Kasumi-1 (cell line): ENCODE measurements at regions not wholly inside any gene's neighbourhood (a gene's known extent, or its start where the extent isn't known, plus 50 kb on each side); places are given as distances from the start of the nearest gene placed in this dataset.
A peak's percentile ranks its signal among the peaks of the same experiment; 100 is the strongest.

Experiments used
- DNase-seq, 2 experiments: peaks; one replicate each; lab custom pipeline; 2025; lab: John Stamatoyannopoulos, UW

DNA sequence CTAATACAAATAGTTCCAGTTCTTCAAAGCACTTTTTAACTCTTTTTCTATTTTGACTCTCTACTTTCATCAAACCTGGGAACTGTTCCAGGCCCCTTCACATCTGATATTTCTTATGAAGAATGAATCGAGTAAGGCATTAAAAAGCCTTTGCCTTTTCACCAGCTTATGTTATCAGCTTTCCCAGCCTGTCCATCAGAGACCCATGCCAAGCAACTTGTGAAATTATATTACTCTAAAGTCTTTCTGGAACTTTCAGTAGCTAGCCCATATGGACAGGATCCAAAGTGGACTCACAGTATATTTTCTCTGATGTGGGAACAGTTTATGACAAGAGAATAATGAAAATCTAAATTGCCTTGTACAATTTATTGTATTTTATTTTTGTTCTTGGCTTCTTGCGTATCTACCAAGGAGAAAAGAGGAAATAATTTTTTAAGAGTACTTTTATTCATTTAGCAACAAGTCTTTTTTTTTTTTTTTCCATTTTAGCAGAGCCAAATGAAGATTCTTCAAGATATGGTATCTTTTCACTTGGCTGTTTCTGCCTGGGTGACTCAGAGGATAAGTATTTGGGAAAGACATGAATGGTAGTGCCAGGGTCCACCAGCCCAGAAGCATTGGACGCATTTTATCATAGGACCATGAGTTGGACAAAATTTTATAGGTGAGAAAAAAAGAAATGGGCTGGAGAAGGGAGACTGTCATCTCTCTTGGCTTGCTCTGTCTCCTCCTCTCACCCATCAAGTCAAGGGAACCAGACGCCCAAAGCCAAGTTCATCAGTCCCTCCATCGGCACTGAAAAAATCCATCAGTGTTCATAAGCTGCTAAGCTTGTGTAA lies 195.8 kb upstream of the NEBL start:
- no peak for DNase-seq

DNA sequence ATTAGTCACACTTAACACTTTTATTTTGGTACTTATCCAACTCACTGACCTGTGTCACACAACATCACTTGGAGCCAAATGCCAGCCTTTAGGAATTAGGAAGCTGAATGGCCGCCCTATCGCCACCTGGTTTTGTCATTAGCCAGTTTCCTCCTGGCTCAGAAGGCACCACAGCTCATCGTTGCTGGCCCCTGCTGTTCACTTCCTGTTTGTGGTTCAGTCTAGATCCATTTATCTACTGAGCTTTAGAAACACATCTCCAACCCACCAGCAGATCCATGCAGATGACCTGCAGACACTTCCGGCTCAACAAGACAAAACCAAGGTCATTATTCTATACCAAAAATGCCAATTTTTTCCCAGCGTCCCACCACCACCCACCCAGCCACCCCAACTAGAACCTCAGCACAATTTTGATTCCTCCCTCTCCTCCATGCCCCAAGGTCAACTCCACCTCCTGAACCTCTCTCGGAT lies 193.5 kb upstream of the NEBL start:
- peak; percentile 21 to 40 for DNase-seq

DNA sequence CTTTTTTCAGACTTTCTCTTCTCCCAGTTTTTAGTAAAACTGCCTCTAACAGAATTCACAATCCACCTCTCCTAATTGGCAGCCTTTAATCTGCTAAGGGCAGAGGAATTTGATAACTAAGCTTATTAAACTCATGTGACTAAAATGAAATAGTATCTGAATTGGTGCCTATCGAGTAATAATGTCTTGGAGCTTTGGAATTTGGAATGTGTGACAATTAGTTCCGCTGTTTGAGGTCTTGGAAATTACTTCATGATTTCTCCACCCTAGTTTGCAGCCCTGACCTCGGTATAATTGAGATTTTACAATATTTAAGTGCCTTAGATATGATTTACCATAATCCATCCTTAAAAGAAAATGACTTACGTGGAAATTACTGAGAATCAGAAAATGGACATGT lies 190.4 kb upstream of the NEBL start:
- DNase-seq, result no peak

DNA sequence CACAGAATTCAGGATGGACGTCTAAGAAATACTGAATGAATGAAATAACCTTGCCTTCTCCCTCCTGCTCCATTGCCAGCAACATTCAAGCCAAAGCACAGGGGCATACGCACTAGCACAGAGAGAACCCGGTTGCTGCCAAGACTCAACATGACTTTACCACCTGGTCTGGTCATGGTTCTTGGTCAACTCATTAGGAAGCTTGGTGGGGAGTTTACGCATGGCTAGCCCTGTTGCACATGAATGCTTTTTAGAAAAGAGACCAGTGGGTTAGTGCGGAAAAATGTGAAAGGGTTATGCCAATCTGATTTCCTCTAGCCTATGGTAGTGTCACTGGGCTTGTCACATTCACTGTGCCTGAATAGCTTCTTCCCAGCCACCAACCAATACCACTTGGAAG lies 187.6 kb upstream of the NEBL start:
- no peak for DNase-seq

DNA sequence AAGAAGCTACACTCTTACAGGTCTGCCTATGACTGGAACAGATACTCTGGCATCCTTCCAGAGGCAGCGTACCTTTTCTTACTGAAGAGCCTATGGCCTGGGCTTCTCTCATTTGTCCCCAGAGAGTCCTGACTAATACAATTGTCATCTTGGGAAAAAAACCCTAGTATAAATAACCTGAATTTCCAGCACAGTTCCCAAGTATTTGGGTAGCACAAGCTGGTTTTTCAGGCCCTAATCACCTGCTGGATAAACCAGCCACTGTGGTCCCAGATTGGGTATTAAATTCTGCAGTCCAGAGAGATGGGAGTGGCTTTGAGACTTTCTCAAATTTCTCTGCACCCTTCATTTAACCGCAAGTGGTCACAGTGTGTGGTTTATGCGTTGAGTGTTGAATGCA lies 186.8 kb upstream of the NEBL start:
- DNase-seq, result no peak

DNA sequence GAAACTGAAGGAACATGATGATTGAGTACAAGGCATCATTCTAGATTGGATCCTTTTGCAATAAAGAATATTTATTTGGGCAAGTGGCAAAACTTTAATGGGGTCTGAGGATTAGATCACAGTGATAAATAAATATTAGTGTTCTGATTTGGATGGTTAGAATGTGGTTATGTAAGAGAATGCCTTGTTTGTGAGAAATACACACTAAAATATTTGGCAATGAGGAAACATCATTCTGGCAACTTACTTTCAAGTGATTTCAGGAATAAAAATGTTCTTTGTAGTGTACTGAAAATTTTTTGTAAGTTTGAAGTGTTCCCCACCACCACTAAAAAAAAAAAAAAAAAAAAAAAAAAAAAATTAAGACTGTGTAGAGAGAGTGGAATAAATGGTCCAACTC lies 185.1 kb upstream of the NEBL start:
- DNase-seq, result no peak

DNA sequence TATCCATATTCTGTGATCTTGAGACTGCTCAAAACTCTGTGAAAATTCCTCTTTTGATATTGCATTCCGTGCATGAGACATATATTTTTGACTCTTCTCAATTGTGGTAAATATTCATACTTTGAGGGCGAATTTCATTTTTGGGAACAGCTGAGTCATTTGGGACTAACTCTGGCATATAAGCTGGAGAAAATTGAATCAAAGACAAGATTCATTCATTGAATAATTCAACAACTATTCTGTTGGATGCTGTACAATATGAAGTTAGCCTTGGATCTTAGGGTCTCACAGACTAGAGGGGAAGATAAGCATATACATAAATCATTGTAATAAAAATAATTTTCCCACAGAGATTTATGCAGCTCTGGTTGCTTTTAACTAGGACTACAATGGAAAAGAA lies 183.2 kb upstream of the NEBL start:
- no peak for DNase-seq

DNA sequence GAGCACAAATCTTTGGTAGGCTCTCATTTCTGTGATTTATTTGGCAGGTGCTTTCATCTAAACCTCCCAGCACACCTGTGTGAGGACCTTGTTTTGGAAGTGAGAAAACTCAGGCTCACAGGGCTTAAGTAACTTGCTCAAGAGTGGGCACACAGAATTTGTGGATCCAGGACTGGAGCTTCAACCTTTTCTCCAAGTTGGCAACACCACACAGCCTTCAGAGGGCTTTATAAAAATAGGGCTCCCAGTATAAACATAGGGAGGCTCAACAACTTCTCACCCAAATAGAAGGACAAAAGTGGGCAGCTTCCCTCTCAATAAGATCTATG lies 182.2 kb upstream of the NEBL start:
- no peak for DNase-seq

DNA sequence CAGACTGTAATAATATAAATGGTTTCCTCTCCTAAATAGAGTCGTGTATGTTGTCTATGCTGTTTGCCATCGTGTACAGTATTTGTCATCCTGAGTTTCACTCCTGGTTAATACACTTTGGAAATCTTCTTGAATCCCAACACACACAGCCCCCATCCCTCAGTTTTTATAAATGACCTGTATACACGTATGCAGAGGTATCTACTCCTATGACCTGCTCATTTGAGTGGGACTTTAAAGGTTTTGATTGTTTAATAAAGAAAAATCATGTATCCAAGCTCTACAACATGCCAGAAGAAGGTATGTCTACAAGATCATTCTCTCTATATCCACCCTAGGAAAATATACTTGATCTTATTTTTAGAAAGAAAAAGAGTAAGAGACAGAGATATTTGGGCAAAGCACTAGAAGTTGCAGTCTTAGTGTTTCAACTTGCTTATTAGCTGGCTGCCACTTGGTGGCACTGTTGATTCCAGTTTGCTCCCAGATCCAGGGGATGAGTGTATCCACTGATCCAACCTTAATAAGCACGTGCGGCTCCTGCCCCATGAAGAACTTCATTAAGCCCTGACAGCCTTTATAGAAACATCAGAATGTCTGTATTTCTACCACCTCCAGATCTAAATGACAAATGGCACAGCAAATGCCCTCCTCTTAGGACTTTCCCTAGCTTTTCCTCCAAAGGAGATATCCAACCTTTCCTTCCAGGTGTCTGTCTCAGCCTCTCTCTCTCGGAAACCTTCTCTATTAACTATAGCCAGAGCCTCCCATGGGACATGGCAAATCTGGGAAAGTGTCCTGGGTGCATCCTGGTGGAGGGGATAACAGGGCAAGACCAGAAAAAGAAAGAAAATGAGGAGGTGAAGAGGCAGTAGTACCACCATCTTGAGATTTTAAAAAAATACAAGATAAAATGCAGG lies 181.6 kb upstream of the NEBL start:
- peak; percentile 81 to 92 for DNase-seq

DNA sequence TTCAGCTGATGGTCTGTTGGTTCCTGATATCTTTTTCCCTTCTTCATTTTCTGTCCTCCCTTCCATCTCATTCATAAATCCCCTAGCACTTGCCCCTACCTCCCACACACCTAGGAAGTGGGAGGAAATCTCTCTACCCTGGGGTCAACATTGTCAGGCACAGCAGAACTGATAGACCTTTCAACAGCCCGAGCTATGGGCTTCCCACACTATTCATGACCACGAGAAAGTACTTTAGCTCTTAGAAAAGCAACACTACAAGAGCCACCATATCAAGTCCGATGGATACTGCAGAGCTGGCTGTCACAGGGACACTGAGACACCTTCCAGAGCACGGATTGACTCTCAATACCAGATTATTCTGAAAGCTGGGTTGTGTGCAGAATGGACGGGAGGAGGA lies 180.6 kb upstream of the NEBL start:
- no peak for DNase-seq

DNA sequence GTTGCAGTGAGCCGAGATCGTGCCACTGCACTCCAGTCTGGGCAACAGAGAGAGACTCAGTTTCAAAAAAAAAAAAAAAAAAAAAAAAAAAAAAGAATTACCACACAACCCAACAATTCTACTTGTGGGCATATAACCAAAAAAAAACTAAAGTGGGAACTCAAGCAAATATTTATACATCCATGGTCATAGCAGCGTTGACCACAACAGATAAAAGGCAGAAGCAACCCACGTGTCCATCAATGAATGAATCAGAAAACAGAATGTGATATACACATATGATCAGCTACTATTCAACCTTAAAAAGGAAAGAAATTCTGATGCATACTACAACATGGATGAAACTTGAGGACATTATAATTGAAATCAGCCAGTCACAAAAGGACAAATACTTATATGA lies 179.3 kb upstream of the NEBL start:
- DNase-seq, result no peak

DNA sequence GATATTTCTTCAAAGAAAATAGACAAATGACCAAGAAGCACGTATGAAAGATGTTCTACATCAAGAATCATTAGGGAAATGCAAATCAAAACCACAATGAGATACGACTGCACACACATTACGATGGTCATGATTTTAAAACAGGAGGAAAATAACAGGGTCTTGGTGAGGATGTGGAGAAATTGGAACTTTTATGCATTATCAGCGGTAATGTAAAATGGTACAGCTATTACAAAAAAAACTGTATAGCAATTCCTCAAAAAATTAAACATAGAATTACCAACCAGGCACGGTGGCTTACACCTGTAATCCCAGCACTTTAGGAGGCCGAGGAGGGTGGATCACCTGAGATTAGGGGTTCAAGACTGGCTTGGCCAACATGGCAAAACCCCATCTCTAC lies 178.8 kb upstream of the NEBL start:
- DNase-seq, result no peak

DNA sequence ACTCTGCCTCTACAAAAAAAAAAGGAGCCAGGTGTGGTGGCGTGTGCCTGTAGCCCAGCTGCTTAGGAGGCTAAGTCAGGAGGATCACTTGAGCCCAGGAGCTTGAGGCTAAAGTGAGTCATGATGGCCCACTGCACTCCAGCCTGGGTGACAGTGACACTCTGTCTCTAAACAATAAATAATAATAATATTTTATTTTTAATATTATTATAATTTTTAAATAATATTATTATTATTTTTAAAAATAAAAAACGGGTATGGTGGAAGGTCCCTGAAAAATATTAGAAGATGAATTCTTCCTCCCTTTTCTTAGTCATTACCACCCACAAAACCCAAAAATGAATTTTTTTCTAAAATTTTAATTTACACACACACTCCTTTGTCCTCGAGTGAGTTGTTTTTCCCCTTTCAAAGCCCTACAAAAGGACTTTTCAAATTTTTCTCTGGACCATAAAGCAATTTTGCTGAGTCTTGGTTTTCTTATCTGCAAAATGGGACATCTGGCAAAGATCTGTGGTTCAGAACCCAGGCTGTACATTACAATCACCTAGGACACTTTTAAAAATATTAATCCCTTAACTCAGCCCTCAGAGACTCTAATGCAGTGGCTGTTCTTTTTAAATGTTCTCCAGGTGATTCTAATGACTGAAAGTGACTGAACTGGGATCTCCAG lies 174.0 kb upstream of the NEBL start:
- DNase-seq, result no peak

DNA sequence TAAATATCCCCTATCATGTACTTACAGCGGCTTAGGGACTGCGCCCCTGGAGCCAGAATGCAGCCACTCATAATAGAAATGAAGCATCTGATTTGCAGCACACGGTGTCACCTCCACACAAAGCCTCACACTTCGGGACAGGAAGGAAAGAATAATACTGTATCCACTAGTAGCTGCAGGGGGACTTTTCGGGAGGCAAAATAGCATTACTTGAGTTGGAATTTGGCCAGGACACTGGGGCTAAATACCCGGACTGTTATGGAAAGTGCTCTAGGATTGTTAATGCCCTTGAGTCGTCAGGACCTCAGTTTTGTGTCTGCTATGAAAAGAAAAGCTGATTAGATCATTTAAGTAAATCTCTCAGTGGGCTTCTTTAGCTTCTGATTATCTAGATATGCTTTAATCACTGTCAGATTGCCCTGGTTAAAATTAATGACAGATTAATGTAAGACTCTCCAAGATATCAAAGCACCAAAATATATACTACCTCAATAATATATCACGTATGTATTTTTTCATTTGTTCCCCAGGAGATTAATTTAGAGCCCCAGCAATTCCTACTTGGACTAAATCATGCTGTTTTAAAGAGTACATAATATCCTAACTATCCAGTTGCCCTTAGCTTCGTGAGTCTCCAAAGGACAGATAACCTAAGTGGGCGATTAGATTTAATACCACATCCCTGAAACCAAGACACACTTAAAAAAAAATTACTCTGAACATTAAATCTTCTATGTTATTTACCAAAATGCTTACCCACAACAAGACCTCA lies 173.0 kb upstream of the NEBL start:
- no peak for DNase-seq

DNA sequence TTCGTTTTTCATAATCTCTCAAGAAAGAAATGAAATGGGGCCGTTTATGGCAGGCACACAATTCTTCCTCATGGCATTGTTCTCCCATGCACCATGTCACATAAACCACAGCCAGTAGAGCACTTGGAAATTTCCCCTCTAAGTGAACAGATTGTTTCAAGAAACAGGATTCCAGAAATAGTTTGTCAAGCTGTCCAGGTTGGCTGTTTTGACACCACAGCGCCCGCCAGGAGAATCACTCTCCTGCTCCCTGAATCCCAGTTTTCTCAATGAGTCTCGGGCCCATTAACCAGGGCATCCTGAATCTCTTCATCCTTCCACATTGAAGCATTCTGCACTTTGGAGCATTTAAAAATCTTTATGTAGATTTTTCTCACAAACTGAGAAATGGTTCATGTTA lies 172.2 kb upstream of the NEBL start:
- DNase-seq, result no peak

DNA sequence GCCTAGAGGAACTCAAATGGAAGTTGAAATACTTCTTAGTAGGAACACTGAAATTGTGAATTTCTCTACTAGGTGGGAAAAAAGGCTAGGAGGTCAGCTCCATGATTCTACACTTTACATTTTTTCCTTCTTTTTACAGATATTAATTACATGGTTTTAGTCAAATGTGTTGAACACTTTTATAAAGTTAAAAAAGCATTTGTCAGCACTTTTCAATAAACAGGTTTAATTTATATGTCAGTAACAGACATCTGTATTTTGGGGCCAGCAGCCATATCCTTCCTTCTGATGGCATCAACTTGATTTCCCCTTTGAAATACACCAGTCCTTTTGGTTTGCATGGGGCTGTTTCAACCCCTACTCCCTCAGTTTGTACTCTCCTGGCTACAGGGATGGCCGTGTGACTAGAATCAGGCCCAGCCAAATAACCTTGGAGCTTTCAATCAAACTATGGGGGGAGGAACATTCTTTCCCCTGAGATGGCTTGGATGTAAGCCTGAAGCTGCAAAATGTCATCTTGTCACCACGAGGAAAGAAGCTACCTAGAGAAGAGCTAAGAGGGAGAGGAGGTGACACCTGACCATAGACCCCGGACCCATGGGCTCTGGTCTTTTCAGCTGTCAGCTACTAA lies 171.0 kb upstream of the NEBL start:
- DNase-seq, result no peak

DNA sequence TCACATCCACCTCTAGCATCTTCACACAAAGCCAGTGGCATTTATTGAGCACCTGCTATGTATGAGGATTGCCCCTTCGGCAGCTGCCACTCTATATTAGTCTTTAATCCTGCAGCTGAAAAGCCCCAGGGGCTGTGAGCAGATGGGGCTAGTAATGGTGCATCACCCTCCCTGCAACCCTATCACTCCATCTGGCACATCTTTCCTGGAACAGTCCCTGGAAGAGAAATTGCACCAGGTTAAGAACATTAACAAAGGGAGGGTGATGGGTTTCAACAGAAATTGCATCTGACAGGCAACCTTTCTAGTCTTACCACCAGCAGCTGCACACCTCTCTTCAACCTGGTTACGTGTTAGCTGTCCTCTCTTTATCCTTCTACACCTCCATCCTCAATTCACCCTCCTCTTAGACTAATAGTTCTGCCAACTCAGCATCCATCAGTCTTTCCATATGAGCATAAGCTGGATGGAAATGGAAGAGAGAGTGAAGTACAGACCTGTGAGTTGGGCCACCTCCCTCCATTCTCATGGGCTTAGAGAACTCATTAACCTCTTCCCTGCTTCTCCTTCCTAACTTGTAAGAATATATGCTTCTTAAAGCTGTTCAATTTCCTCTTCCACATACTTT lies 168.6 kb upstream of the NEBL start:
- DNase-seq, result no peak

DNA sequence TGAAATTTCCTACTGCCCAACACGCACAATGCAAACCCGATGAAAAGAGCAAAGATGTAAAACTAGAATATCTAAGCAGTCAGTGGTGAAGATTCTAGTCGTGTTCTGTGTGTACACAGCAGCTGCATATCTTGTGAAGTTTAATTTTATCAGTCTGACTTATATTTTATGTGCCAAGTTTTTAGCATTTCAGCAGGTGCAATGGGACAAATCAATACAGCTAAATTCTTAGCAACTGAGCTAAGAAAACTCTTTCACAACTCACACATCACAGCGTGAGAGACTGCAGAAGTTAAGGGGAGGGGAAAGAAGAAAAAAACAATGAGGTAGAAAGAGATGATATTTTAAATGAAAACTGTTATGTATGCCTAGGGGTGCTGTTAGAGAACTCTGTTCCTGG lies 164.9 kb upstream of the NEBL start:
- DNase-seq, result no peak

DNA sequence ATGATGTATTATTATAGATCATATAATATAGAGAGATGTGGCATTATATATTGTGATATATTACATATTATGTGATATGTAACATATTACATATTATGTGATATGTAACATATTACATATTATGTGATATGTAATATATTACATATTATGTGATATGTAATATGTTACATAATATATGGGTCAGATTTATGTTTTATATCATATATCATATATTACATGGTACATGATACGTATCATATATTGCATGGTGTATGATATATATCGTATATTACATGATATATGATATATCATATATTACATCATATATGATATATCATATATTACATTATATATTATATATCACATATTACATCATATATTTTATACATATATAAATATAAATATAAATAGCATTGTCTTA lies 164.1 kb upstream of the NEBL start:
- no peak for DNase-seq

DNA sequence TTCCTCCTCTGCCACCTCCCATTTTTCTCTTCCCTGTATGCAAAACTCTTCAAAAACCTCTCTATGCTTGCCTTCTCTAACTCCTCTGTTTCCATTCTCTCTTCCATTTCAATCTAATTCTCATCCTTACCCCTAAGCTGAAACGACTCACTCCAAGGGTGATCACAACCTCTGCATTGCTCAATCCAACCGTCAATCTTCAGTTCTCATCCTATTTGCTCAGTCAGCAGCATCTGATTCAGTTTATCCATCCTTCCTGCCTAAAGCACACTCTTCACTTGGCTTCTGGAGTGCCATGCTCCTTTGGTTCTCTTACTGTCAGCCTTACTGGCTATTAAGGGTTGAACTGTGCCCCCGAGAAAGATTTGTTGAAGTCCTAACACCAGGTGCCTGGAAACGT lies 163.5 kb upstream of the NEBL start:
- no peak for DNase-seq

DNA sequence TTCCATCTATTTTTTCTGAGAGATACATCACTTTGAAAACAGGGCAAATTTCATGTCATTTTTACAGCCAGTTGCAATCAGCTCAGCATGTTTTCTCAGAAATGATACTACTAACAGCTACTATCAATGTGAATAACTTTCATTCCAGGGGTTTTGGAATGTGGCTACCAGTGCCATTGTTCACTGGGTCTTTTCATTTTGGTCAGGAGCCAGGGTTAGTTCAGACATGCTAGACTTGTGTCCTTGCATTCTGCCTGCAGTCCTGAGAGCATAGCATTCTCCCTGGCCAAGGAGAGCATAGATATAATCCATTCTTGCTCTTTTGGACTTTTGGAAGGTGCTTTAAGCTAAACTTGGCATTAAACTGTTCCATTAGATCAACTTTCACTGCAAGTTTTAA lies 160.9 kb upstream of the NEBL start:
- no peak for DNase-seq
